HG03457 (cell line): ENCODE measurements at regions not wholly inside any gene's neighbourhood (a gene's known extent, or its start where the extent isn't known, plus 50 kb on each side); places are given as distances from the start of the nearest gene placed in this dataset.
"Not testable (repeated sequence)": the region's sequence is repeated elsewhere in the genome, so short reads cannot be mapped to it uniquely, and the experiment has no call there.

ENCODE experiments used
- ATAC-seq: cut with Tn5 transposase; IDR thresholded peaks from one replicate; pipeline ENCODE4 v1.9.1; 2021; ENCODE audit warnings: moderate number of reproducible peaks; ENCODE audit not compliant: unreplicated experiment

DNA sequence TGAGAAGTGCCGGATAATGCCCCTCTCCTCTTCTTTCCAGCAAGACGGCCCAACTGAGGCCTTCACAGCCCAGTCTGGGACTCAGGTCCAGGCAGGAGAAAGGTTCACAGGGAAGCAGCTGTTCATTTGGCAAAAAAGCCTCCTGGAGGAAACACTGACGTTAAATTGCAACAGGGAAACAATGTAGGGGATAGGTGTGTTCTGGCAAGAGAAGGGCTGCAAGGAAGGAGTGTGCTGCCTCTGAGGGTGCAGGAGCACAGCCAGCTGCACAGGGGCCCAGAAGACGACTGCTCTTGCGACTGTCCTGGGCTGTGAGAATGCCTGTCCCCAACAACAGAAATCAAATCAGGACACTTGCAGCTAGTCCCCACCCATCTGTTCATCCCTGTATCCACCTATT lies 70.6 kb upstream of the PMEPA1 start:
- ATAC-seq: no peak

DNA sequence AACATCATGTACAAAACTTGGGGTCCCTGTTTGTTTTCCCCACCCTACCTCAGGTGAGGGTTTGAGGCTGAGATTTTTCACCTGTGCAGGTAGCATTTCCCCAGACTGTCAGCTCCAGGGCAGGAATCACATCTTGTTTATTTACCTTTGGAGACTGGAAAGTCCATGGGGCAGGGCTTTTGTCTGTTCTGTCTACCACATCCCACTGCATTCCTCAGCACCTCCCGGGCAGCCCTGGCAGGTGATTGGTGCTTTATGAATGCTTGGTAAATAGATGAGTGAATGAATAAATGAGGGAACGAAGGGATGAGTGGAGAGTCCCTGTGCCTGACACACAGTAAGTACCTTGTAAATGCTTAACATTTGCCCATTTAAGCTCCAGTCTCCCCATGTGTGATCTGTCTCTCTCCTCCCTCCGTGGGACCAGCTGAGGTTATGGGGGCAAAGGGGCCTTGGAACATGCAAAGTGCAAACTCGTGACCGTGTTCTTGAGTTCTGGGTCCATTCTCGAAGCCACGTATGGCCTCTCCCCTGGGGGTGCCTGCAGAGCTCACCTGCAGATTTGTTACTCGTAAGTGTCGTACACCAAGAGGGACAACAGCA lies 69.7 kb upstream of the PMEPA1 start:
- ATAC-seq: no peak

DNA sequence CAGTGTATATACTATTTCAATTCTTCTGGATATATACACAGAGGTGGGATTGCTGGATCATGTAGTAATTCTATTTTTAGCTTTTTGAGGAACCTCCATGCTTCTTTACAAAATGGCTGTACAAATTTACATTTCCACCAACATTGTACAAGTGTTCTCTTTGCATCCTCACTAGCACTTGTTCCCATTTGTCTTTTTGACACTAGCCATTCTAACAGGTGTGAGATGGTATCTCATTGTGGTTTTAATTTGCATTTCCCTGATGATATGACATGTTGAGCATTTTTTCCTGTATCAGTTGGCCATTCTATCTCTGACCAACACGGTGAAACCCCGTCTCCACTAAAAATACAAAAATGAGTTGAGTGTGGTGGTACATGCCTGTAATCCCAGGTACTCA lies 68.1 kb upstream of the PMEPA1 start:
- ATAC-seq: no peak

DNA sequence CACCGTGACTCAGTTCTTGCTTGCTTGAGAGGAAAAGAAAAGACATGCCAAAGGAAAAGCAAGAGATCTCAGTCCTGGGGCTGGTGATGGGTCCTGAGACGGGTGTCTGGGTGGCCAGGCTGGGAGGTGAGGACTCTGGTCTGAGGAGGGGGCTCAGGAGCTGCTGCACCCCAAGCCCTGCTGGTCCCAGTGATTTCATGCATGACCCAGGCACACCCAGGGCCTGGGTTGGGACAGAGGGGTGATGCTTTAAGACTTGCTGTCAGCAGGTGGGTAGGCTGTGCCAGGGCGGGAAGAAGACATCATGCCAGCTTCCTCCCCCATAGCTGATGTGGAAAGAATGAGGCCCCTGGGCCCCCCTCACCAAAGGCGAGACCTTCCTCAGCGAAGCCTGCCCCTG lies 65.1 kb upstream of the PMEPA1 start:
- ATAC-seq: no peak

DNA sequence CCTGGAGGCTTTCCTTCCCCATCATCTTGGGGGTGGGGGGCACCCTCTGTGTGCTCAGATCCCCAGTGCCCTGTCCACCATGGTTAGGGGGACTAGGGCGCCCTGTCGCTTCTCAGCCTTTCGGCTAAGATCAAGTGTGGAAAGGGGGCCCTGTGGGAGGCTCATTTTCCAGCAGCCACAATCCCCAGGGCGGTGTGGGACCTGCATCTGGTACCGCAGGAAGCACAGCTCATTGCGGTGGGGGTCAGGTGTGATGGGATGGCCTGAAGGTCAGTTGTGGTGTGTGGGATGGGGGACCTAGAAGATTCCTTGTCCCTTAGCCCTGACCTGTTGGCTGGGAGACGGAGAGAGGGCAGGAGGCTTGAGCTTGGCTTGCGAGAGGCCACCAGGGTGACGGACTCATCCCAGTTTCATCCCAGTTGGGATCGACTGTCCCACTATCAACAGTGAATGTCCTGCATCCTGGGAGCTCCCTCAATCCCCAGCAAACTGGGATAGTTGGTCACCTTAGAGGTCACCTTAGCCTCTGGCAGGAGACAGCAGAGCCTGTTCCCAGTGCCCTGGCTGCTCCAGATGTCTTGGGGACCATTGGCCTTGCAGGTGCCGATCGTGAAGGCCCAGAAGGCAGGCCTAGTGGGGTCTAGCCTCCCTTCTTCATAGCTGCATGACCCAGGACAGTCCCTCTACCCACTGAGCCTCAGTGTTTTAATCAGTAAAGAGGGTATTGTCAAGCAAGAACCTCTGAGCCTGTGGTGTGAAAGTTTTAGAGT lies 64.5 kb upstream of the PMEPA1 start:
- no peak for ATAC-seq

DNA sequence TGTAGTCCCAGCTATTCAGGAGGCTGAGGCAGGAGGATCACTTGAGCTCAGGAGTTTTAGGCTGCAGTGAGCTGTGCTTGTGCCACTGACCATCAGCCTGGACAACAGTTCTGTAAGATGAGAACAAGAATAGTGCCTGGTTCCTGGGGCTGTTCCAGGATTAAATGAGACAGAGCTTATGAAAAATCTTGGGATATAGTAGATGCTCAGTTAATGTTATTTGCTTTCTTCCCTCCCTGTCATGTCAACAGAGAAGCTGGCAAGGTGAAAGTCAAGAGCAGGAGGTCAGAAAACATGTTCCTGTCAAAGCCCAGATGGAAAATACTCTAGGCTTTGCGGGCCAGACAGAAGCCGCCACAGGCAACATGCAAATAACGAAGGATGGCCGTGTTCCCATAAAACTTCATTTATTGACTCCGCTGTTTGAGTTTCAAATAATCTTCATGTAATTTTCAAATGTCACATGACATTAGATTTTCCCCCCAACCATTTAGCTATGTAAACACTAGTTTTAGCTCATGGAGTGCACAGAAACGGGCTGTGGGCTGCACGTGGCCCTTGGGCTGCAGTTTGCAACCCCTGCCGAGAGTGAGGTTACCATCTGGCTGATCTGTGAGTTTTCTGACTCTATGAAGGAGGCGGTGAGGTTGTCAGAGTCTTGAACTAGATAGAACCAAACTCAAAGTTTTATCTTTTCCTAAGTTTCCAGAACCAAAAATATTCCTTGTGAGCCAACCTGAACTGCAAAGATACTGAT lies 63.4 kb upstream of the PMEPA1 start:
- ATAC-seq: no peak

DNA sequence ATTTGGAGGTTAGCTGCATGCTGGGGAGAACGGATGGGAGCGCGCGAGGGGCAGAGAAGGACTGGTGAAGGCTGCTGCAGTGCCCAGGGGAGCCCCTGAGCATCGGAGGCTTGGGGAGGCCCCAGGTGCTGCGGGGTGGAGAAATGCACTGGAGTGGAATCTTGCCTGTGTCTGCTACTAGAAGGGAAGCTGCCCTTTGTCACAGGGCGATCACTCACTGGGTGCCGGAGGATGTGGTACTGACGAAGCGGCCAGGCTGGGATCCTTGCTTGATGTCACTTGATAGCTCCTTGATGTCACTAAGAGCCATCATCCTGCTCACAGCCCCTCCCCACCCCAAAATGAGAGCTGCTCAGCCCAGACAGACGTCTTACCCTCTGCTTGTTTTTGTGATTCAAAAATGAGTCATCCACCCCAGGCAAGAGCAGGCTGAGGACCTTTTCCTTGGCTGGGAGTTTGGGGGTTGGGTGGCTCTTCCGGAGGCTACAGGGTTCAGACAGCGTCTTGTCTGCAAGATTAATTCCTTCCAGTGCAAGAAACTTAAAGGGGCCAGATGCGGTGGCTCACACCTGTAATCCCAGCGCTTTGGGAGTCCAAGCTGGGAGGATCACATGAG lies 62.6 kb upstream of the PMEPA1 start:
- no peak for ATAC-seq

DNA sequence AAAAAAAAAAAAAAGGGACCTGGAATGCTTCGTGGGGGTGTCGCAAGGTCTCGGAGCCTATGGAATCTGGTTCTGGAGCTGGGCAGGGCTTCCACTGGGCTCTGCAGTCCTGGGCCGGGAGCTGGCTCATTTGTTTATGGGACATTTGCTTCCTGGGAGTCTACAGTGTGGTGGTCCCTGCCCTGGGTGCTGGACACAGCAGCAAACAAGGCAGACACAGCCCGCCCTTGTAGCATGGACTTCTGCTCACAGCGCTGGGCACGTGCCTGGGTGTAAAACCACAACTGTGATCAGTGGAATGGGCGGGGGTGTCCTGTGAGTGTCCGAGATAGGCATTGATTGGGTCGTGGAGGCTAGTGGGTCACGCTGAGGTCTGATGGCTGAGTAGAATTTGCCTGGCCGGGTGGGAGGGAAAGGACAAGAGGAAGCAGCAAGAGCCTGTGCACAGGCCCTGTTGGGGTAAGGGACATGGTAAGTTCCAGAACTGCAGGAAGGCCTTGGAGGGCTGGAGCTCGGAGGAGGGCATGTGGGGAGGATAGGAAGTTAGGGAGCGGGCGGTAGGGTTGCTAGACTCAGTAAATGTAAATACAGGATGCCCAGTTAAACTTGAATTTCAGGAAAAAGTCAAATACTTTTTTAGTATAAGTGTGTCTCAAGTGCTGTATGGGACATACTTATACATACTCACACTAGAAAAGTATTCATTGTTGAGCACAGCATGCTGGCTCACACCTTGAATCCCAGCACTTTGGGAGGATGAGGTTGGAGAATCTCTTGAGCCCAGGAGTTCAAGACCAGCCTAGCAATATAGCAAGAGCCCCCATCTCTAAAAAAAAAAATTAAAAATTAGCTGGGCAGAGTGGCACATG lies 61.3 kb upstream of the PMEPA1 start:
- no peak for ATAC-seq

DNA sequence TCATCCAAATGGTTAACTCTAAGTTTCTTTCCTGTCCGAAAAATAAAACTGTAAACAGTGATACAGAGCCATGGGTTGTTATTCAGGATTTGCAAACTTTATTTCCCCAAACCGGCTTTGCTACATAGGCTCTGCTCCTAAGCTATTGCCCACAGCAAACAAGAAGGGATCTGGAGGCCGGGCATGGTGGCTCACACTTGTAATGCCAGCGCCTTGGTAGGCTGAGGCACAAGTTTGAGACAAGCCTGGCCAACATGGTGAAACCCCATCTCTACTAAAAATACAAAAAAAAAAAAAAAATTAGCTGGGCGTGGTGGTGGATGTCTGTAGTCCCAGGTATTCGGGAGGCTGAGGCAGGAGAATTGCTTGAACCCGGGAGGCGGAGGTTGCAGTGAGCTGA lies 60.6 kb upstream of the PMEPA1 start:
- not testable (repeated sequence) for ATAC-seq

DNA sequence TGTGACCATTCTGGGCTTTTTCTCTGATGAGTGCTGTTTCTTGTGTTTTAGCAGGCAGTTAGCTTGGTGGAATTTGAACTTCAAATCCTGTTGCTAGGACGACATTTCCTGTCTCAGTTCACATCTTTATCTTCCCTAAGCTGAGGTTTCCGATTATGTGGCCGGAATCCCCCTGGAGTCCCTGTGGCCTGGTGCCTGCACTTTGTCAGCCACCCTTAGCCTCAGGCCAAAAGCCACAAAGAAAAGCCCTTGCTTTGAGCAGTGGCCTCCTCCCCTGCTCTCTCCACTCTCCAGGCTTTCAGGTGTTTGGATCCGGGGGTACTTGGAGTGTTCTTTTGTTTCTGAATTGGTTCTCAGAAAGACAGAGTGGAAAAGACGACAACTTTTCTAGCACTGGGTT lies 59.9 kb upstream of the PMEPA1 start:
- ATAC-seq: no peak

DNA sequence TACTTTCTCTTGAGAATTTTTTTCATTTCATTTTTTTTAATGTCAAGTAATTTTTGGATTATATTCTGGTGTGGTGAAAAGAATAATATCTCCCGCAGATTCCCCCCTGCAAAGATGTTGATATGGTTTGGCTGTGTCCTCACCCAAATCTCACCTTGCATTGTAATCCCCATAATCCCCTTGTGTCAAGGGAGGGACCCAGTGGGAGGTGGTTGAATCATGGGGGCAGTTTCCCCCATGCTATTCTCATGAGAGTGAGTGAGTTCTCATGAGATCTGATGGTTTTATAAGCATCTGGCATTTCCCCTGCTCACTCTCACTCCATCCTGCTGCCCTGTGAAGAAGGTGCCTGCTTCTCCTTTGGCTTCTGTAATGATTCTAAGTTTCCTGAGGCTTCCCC lies 58.7 kb upstream of the PMEPA1 start:
- ATAC-seq: no peak

DNA sequence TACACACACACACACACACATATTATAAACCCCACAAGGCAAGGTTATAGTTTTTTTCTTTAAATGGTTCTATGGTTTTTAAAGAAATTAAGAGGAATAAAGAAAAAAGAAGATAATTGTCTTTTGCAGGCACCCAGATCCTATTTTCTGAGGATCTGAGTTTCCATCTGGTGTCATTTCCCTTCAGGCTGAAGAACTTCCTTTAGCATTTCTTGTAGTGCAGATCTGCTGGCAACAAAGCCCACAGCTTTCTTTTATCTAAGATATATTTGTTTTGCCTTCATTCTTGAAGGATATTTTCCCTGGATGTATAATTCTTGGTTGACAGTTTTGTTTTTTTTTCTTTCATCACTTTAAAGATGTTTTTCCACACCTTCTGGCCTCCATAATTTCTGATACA lies 57.6 kb upstream of the PMEPA1 start:
- ATAC-seq: no peak

DNA sequence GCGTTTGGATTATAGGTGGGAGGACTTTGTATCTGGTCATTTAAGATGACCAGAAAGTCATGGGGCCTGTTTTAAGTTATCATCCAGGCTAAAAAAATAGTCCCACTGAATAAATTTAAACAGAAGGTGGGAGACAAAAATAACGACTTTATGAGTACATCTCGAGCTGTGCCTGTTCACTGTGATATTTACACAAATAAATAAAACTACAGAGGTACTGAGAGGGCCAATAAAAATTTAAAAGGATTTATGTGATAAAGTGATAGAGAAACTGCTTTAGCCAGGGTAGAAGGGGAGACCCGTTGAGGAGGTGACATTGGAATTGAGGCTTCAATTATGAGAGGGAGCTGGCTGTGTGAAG lies 53.4 kb upstream of the PMEPA1 start:
- ATAC-seq: no peak

DNA sequence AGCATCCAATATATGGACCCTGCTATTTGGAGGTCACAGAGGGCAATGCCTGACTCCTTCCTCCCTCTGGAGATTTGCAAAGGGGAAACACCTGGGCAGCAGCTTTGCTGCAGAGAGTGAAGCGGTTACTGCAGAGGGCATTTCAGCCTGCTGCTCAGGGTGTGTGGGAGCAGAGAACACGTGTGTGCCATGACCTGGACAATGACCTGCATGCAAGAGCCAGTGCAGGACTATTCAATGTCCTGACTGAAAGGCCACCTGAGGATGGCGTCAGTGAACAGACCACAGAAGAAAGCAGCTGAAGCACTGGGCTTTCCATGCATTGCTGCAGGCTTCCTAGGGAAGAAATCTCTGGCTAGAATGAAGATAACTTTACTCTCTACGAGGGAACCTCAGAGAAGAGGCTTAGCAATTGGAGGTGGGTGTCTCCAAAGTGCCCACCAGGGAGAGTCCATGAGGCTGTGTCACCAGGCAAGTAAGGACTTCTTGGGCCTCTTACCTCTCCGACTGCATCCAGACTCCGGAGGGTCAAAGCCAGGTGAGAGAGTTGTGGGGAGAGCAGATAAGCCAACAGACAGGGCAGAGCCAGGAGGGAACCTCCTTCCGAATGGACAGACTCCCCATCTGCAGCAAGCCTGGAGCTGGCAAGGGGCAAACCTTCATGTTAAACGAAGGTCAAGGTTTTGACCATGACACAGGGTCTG lies 52.9 kb upstream of the PMEPA1 start:
- no peak for ATAC-seq

DNA sequence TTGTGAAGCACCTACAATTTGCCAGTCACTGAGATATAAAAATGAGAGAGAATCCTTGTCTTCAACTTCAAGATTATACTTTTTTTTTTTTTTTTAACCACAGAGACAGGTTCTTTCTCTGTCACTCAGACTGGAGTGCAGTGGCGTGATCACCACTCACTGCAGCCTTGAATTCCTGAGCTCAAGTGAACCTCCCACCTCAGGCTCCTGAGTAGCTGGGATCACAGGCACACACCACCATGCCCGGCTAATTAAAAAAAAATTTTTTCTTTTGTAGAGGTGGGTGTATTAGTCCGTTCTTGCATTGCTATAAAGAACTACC lies 51.6 kb upstream of the PMEPA1 start:
- ATAC-seq: no peak

DNA sequence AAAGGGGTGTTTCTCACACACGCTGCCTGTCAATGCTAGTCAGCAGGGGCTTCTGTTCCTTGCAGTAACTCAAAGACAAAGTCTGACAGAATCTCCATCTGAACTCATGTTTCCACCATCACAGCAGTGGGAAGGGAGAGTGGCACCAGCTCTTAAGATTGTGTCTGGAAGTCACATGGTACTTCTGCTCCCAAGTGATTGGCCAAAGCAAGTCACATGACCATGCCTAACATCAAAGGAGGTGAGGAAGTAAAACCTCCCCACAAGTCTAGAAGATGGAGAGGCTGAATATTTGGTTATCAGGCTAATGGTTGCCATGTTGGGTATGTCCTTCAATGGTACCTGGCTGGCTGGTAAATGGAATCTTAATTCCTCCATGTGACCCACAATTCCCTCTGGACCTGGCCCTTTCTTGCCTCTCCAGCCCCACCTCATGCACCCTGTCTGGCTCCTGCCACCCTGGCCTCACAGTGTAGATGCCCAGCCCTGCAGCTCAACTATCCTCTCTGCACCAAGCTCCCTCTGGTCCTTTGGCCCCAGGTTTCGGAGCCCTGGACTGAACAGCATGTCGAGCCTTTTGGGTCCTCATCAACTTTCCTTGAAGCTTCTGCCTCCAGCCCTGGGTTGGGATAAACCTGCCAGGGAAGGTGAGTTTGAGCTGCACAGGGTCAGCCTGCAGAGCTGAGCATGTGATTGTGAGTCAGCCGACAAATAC lies 51.0 kb upstream of the PMEPA1 start:
- no peak for ATAC-seq

DNA sequence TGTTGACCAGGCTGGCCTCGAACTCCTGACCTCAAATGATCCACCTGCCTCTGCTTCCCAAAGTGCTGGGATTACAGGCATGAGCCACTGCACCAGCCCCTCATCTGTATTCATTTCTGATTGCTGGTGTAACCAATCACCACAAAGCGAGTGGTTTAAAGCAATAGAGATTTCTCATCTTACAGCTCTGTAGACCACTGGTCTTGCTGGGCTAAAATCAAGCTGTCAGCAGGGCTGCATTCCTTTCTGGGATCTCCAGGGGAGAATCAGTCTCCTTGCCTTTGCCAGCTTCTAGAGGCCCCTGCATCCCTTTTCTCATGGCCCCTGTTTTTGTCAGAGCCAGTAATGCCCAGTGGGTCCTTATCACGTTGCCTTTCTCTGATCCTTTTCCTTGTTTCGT lies 49.9 kb upstream of the PMEPA1 start:
- ATAC-seq: no peak
